22Rv1 (cell line): ENCODE measurements at regions not wholly inside any gene's neighbourhood (a gene's known extent, or its start where the extent isn't known, plus 50 kb on each side); places are given as distances from the start of the nearest gene placed in this dataset.

ENCODE experiments used
- ZFX ChIP-seq: fragments of 450-650 bp; IDR thresholded peaks from 2 replicates; pipeline ENCODE4 v1.6.1; 2017; ENCODE audit warnings: antibody characterized with exemption, borderline replicate concordance
- TF ChIP-seq, protein P1 (sequence below): fragments of 450-650 bp; IDR thresholded peaks from 2 replicates; pipeline ENCODE4 v1.5.1; 2017; ENCODE audit warnings: mild to moderate bottlenecking

DNA sequence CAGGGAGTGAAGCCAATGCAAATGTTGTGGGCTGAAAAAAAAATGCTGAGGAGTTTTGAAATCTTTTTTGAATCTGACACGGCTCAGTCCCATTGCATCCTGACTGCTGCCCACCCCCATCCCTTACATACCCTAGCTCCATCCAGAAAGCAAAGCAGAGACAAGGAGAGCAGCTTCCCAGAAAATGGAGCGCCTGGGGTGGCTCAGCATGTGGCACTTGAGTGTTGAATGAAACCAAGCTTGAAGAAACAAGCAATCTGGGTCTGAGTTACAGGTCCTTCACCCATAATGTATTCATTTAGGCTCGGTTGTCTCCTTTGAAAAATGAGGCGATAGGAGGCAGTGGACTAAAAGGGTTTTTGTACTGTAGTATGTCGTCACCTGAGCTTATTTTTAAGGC, 244.2 kb upstream of the ACVR2A start:
- TF ChIP-seq, protein P1, sequence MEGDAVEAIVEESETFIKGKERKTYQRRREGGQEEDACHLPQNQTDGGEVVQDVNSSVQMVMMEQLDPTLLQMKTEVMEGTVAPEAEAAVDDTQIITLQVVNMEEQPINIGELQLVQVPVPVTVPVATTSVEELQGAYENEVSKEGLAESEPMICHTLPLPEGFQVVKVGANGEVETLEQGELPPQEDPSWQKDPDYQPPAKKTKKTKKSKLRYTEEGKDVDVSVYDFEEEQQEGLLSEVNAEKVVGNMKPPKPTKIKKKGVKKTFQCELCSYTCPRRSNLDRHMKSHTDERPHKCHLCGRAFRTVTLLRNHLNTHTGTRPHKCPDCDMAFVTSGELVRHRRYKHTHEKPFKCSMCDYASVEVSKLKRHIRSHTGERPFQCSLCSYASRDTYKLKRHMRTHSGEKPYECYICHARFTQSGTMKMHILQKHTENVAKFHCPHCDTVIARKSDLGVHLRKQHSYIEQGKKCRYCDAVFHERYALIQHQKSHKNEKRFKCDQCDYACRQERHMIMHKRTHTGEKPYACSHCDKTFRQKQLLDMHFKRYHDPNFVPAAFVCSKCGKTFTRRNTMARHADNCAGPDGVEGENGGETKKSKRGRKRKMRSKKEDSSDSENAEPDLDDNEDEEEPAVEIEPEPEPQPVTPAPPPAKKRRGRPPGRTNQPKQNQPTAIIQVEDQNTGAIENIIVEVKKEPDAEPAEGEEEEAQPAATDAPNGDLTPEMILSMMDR, result no peak
- no peak for TF ChIP-seq ZFX
